Spleen (tissue), 7 donors: ENCODE measurements at regions not wholly inside any gene's neighbourhood (a gene's known extent, or its start where the extent isn't known, plus 50 kb on each side); places are given as distances from the start of the nearest gene placed in this dataset.

Experiments used
- CTCF ChIP-seq, 11 experiments: fragments of 200-600 bp in 7 of 11; fragments of 450-650 bp in 4 of 11; sonication (generic) in 4 of 11; IDR thresholded peaks in 8 of 11; conservative IDR thresholded peaks in 3 of 11; 1 replicate in 7 of 11; 2 replicates in 4 of 11; pipeline versions ENCODE4 v1.4.0 to v1.8.0; 2016 to 2021; ENCODE audit warnings: antibody characterized with exemption in 11 of 11, inconsistent platforms in 4 of 11, mild to moderate bottlenecking in 1 of 11
- POLR2A ChIP-seq, 3 donors: fragments of 450-650 bp; IDR thresholded peaks; one replicate each; pipeline ENCODE4 v1.5.1; 2017; ENCODE audit warnings: antibody characterized with exemption in 3 of 3, mild to moderate bottlenecking in 1 of 3
- donor health status: DM: no; HTN: no; CAD: no; lungs with moderate emphysema.
- donor health status: DM: no; HTN: no; CAD: no.
- donor health status: DM: no; HTN: no; CAD: no.

GRCh38 chr1:73136975-73137374 is 854.6 kb upstream of the NEGR1 start:
- TF ChIP-seq CTCF (IDR thresholded peaks at IDR 0.05 in 8 of 11, conservative IDR thresholded peaks at IDR 0.05 in 3 of 11) (no peak), POLR2A (IDR thresholded peaks at IDR 0.05) (no peak)
